Mononuclear cell (primary cell): ENCODE measurements at regions not wholly inside any gene's neighbourhood (a gene's known extent, or its start where the extent isn't known, plus 50 kb on each side); places are given as distances from the start of the nearest gene placed in this dataset.

Experiments
- H3K27me3 ChIP-seq: 2 replicates; pipeline ENCODE4 v1.6.0; 2011; ENCODE audit warnings: low read length, control low read depth; ENCODE audit not compliant: insufficient read depth
- H3K4me1 ChIP-seq: 2 replicates; pipeline ENCODE4 v1.5.1; 2011; ENCODE audit warnings: mild to moderate bottlenecking, low read length, control low read depth; ENCODE audit not compliant: insufficient read depth
- H3K4me3 ChIP-seq: 2 replicates; pipeline ENCODE4 v1.5.1; 2011; ENCODE audit warnings: mild to moderate bottlenecking, low read length, moderate library complexity
- H3K9me3 ChIP-seq: 2 replicates; pipeline ENCODE4 v1.5.1; 2011; ENCODE audit warnings: low read depth, mild to moderate bottlenecking, control low read depth, low read length

DNA sequence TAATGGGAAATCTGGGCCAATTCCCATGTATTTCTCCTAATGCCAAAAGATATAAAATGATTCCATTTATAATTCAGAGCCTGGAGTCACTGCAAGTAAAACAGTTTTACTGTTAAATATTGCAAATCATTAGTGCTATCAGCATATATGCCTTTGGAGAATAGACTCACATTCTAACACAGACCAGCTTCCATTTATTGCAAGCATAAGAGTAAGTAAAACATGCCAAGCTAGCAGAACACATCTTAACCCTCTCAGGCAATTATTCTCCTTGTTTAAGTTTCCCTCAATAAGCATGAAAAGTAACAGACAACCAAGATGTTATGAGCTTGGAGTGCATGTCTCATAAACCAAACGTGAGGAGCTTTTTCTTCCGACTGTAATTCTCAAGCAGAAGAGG is 173.9 kb upstream of the GRIP1 start:
- H3K27me3 ChIP-seq: no peaks in the 10 kb centered on the region
- no peak overlapping the region for H3K4me3 ChIP-seq
- H3K4me1 ChIP-seq: no peaks in the 10 kb centered on the region
- H3K9me3 ChIP-seq: no peaks in the 10 kb centered on the region

DNA sequence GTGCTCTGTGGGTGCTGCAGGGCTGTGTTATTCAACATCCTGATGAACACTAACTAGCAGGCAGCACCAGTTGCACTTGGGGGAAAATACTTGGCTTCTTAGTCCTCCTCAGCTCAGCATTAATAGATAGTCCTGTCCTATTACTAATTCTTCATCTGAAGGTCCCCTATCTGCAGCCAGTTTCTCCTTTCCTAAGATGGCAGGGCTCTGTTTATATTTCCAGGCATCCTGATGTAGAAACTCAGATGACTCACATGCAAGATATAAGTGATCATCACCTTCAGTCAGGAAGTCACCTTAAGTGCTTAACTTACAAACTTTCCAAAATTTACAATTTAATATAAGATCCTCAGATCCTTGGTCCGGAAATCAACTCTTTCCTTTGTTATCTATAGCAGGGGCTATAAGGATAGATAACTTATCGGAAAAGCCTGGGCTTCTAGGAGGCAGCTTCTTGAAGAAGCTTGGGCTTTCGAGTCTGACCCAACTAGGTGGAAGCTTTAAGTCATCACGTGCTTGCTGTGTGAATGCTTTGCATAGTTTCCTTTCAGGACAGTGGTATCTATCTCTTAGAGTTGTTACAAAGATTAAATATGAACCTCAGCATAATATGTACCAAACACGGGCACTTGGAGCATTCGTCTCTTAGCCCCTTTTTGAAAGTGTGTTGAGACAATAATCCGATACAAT is 181.0 kb upstream of the GRIP1 start:
- Histone ChIP-seq H3K9me3 (no peaks in the 10 kb centered on the region), H3K4me1 (no peaks in the 10 kb centered on the region), H3K27me3 (no peaks in the 10 kb centered on the region), H3K4me3 (no peak overlapping the region)

DNA sequence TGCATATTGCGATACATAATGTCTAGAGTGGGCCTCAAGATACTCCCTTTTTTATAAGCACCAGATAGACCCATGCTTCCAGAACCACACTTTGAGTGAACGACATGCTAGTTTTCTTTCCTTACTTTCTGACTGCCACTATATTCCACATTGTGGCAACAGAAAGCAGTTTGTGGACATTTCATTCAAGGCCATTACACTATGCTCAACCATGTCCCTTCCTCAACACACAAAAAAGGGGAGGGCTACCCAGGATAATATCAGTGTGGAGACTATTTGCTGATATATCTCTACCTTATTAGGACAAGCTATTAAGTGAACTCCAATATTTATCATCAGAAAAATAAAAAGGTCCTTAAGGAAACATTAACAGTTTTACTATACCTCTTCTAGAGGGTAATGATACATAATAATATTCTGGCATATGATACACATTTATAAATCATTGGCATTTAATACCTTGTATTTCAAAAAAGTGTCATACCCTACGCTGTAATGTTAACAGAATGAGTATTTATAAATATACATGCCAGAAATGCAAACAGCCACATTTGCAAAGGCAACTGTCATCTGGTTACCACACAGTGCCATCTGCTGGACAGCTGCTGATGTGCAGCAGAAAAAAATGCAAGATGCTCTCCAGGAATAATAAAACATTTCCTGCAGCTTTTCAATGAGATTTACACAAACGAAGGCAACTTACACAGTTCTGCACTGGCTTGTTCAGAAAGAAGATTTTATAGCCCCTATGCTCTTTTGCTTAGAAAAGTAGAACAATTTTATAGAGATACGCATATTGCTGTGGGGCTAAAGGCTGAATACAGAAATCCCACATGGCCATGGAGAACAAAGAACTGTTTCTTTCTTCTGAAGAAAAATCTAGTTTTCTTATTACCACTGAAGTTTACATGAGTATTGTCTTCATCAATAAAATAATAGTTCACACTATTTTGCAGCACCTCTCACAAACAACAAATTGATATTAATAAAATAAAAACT is 182.2 kb upstream of the GRIP1 start:
- H3K9me3 ChIP-seq: no peaks in the 10 kb centered on the region
- H3K27me3 ChIP-seq: no peaks in the 10 kb centered on the region
- no peak overlapping the region for H3K4me3 ChIP-seq
- no peaks in the 10 kb centered on the region for H3K4me1 ChIP-seq

DNA sequence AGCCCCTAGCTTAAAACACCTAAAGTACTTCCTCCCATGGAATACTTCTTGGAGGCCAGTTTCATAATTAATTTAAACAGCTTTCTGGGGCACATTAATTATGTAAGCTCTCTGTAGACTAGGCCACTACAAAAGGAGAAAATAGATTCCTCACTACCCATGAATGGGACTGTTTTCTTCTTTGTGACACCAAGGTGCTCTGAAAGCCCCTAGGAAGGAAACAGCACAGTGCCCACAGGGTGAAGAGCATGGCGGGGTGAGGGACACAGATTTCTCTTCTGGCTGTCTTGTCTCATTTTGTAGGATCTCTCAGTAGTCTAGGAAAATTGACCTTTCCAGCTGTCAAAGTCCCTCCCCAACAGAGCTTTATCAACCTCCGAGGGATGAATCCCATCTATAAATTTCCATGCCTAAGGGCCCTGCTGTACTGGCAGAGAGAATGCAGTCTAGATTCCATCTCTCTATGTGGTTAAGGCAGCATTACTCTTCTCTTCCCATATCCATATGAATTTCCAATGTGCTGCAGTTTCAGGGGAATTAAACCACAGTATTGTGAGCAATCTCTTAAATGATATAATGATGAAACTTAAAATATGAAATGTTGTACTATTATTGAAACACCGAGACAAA is 183.6 kb upstream of the GRIP1 start:
- Histone ChIP-seq H3K9me3 (no peaks in the 10 kb centered on the region), H3K4me3 (no peak overlapping the region), H3K4me1 (no peaks in the 10 kb centered on the region), H3K27me3 (no peaks in the 10 kb centered on the region)

DNA sequence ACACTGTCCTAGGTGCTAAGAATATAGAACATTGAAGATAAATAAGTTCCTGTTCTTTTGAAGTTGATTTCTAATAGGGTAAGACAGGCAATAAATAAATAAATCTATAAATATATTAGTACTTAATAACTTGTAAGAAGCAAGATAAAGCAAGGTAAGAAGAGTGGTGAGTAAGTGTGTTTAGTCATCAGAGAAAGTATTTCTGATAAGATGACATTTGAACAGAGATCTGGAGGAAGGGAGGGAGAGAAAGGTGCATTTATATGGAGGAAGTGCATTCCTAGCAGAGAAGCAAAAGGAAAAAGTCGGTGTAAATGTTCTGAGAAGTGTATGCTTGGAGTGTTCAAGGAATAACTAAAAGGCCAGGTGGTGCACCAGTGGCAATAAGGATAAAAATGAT is 184.4 kb upstream of the GRIP1 start:
- Histone ChIP-seq H3K4me3 (no peak overlapping the region), H3K9me3 (no peaks in the 10 kb centered on the region), H3K4me1 (no peaks in the 10 kb centered on the region), H3K27me3 (no peaks in the 10 kb centered on the region)

DNA sequence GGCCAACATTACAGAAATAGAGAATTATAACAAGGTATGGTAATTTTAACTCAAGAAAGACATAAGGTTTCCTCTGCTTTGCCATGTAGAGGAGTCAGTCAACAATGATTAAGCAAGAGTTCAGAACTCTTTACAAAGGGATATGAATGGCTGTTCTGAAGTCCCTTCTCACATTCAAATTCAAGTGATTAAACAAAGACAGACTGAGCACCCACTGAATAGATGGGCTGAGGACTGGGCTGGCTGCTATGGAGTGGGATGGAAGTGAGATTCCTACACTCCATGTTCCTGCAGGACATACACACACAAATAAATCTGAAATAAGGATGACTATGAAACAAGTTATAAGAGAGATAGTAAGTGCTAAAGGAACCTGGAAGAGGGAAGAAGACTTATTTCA is 199.0 kb upstream of the GRIP1 start:
- Histone ChIP-seq H3K4me3 (no peak overlapping the region), H3K4me1 (no peaks in the 10 kb centered on the region), H3K27me3 (no peaks in the 10 kb centered on the region), H3K9me3 (no peaks in the 10 kb centered on the region)

DNA sequence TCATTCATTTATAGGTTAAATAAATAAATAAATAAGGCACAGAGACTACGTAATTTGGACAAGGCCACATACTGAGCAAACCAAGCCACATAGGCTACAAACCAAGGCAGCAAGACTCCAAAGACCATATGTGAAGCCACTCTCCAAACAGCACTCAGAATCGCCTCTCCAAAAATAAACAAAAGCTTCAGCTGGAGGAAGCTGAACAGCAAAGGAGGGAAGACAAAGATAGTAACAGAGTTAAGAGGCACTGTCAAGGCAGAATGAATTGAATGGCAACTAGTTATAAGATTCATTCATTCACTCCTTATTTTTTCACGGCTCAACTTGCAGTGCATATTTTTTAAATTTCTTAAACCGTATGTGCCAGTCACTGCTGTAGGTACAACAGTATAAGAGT is 200.5 kb upstream of the GRIP1 start:
- Histone ChIP-seq H3K4me1 (no peaks in the 10 kb centered on the region), H3K9me3 (no peaks in the 10 kb centered on the region)

DNA sequence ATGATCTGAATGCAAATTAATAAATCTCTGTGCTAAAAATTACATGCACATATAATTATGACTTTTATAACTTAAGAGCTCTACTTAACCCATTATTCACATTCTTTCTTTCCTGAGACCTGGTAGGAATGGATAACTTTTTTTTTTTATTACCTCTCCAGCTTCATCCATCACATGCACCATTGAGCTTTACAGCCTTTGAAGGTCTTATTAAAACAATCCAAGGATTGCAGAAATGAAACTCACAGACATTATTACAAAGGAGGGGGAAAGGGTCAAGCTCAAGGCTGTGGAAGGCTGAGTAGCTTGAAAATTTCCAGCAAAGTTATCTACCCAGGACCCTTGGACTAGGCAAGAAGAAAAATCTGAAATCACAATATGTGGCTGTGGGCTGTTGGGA is 202.5 kb upstream of the GRIP1 start:
- no peaks in the 10 kb centered on the region for H3K4me1 ChIP-seq
- H3K4me3 ChIP-seq: no peak overlapping the region
- H3K27me3 ChIP-seq: no peaks in the 10 kb centered on the region
- H3K9me3 ChIP-seq: no peaks in the 10 kb centered on the region

More for the DNA sequence above, 200.5 kb upstream of the GRIP1 start:
- Histone ChIP-seq H3K4me3 (no peak overlapping the region), H3K27me3 (no peaks in the 10 kb centered on the region)

DNA sequence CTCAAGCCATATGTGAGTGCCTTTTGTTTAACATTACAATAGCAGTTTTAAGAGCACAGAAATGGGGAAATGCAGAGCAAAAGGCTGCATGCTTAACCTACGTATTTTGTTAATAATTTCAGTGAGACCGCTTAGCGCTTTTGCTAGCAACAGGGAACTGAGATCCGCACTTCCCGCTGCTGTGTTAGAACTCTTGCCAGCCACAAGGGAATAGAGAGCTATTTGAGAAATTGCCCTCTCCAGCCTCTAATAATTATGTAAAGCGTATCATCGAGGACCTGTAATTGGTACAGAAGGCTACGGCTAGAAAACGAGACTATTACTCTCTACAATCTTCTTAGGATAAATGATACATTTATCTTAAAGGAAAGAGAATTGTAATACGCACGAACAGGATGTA is 205.2 kb upstream of the GRIP1 start:
- Histone ChIP-seq H3K9me3 (no peaks in the 10 kb centered on the region), H3K27me3 (no peaks in the 10 kb centered on the region), H3K4me1 (no peaks in the 10 kb centered on the region), H3K4me3 (no peak overlapping the region)

DNA sequence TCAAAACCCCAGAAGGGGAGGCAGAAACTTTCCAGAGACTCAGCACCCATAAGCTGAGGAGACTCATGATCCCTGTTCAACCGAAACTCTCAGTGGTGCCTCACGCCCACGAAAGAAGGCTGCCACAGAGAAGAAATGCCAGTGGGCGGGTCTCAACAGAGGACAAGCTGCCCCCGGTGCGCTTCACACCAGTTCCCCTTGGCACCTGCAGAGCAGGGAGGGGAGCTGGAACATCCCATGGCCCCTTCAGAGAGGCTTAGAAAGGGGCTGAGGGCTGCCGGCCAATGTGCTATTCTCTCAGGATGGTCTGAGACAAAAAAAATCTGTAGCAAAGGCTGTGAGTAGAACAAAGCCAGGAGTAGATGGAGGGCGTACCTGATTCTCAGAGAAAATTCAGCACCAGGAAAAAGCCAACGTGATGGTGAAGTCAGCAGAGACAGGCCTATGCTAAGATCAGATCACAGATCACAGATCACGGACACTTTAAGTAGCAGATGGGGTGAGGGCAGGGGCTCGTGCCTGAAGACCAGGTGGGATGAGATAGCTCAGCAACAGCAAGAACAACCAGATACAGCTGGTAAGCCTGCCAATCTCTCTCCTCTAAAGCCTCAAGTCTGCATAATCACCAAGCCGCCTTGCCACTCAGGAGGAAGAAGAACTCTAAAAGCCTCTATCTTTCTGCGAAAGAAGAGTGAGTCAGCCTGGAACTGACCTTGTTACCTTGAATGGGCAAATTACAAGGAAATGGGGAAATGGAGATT is 206.4 kb upstream of the GRIP1 start:
- H3K9me3 ChIP-seq: no peaks in the 10 kb centered on the region
- H3K27me3 ChIP-seq: no peaks in the 10 kb centered on the region
- no peak overlapping the region for H3K4me3 ChIP-seq
- no peaks in the 10 kb centered on the region for H3K4me1 ChIP-seq

DNA sequence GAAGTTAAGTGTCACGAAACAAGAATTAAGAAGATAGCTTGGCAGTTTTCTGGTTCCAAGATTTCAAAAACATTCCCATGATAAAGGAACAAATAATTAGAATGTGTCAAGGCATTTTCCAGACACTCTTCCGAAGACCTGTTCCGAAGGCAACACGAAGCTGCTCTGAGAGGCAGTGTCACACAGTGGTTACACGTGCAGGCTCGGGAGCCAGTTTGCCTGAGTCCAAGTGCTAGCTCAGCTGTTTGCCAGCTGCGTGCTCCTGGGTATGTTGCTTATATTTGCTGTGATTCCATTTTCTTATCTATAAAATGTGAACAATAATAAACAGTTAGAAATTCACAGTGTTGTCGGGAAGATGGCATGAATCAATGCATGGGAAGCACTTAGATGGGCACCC is 217.9 kb upstream of the GRIP1 start:
- Histone ChIP-seq H3K4me1 (peaks cover 7% of the 10 kb centered on the region), H3K9me3 (no peaks in the 10 kb centered on the region), H3K4me3 (no peak overlapping the region), H3K27me3 (no peaks in the 10 kb centered on the region)

DNA sequence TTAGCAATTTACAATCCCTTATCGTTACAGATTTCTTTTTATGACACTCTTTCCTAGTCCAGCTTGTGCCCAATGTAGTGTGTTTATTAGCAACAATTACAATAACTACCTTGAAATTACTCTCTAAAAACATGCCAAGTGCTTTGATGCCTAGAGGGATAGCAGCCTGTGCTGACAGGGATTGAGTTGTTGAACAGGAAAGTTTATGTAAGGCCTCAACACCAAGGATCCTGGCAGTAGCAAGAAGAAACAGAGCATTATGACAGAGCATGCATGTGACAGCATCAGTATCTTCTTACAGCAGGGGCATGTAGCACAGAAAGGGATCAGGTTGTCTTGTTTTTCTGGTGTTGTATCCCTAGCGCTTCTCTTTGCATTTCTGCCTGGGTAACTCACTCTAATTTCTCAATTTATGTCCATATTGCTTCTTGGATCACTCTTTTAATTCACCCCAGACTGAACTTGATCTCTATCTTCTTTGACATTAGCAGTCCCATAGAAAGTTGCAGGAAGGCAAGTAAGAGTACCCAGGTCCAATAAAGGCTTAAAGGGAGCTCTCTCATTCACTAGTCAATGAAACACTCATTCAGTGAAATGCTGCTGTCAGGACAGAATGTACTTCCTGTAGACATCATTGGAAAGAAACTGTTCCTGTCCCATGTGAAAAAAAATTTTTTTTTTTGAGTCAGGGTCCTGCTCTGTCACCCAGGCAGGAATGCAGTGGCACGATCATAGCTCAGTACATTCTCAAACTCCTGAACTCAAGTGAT is 220.0 kb upstream of the GRIP1 start:
- Histone ChIP-seq H3K27me3 (no peaks in the 10 kb centered on the region), H3K4me1 (peaks cover 10% of the 10 kb centered on the region), H3K4me3 (no peak overlapping the region), H3K9me3 (no peaks in the 10 kb centered on the region)

DNA sequence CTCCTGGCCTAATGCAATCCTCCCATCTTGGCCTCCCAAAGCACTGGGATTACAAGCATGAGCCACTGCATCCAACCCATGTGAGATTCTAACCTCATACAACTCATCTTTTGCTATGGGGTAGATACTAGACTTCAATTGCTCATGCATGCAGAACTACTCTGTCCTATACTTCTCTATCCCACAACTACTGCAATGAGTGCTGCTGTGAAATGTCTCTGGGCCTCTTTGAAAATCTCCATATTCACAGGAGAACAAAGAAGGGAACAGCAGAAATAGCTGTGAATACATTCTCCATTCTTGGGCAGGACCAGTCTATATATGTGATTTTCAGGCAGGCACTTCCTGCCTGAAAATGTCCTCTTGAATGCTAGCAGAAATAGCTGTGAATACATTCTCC is 220.7 kb upstream of the GRIP1 start:
- no peaks in the 10 kb centered on the region for H3K9me3 ChIP-seq
- H3K4me3 ChIP-seq: no peak overlapping the region
- peaks cover 10% of the 10 kb centered on the region for H3K4me1 ChIP-seq
- H3K27me3 ChIP-seq: no peaks in the 10 kb centered on the region

DNA sequence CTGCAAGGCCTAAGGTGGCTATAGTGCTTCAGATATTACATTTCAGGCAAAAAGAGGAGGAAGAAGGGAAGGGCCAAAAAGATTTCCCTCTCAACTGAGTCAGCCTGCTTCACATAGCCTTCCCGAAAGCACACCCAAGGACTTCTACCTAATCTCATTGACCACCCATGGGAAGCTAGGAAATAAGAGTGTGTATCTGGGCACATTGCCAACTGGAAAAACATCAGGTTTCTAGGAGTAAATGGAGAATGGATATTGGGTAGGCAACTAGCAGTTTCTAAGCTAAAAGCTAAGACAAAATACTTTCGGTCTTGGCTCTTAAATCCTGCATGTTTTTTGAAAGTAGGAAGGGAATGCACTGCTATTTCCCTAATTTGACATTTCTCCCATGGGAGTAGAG is 221.7 kb upstream of the GRIP1 start:
- H3K4me3 ChIP-seq: no peak overlapping the region
- no peaks in the 10 kb centered on the region for H3K9me3 ChIP-seq
- peaks cover 10% of the 10 kb centered on the region for H3K4me1 ChIP-seq
- no peaks in the 10 kb centered on the region for H3K27me3 ChIP-seq
